DOHH2 (cell line): ENCODE measurements at regions not wholly inside any gene's neighbourhood (a gene's known extent, or its start where the extent isn't known, plus 50 kb on each side); places are given as distances from the start of the nearest gene placed in this dataset.

Source experiments
- H3F3A ChIP-seq: fragments of 200-600 bp; sonication (generic), shearing (Covaris generic); 2 replicates; pipeline ENCODE4 v1.6.0; 2016; ENCODE audit warnings: antibody characterized with exemption, mild to moderate bottlenecking; ENCODE audit not compliant: control insufficient read depth, insufficient read depth
- H3K27ac ChIP-seq: fragments of 200-600 bp; sonication (generic); 2 replicates; pipeline ENCODE4 v1.5.1; 2014; ENCODE audit warnings: low read depth, mild to moderate bottlenecking, low read length, moderate library complexity
- H3K27me3 ChIP-seq: fragments of 200-600 bp; sonication (generic); 2 replicates; pipeline ENCODE4 v1.6.1; 2014; ENCODE audit warnings: mild to moderate bottlenecking, low read length, mixed read lengths; ENCODE audit not compliant: control insufficient read depth
- H3K36me3 ChIP-seq: fragments of 200-600 bp; sonication (generic); 2 replicates; pipeline ENCODE4 v1.6.1; 2014; ENCODE audit warnings: mild to moderate bottlenecking, low read length, moderate library complexity, mixed read lengths; ENCODE audit not compliant: control insufficient read depth
- H3K4me1 ChIP-seq: fragments of 200-600 bp; sonication (generic); 2 replicates; pipeline ENCODE4 v1.6.1; 2014; ENCODE audit warnings: mild to moderate bottlenecking, low read length, mixed read lengths; ENCODE audit not compliant: control insufficient read depth
- H3K4me2 ChIP-seq: fragments of 200-600 bp; sonication (generic); 2 replicates; pipeline ENCODE4 v1.6.0; 2014; ENCODE audit warnings: mild to moderate bottlenecking, low read length, moderate library complexity
- H3K4me3 ChIP-seq: fragments of 200-600 bp; sonication (generic); 2 replicates; pipeline ENCODE4 v1.5.1; 2014; ENCODE audit warnings: mild to moderate bottlenecking, low read length, mixed read lengths
- H3K79me2 ChIP-seq: fragments of 200-600 bp; sonication (generic); 2 replicates; pipeline ENCODE4 v1.6.1; 2014; ENCODE audit warnings: mild to moderate bottlenecking, low read length, mixed read lengths; ENCODE audit not compliant: control insufficient read depth
- H3K9me2 ChIP-seq: fragments of 200-600 bp; sonication (generic); replicated peaks from 2 replicates; pipeline ENCODE4 v1.6.1; 2014; ENCODE audit warnings: mild to moderate bottlenecking, low read length, mixed read lengths; ENCODE audit not compliant: control insufficient read depth
- H3K9me3 ChIP-seq: fragments of 200-600 bp; sonication (generic); 2 replicates; pipeline ENCODE4 v1.6.1; 2014; ENCODE audit warnings: antibody characterized with exemption, low read length, mixed read lengths; ENCODE audit not compliant: control insufficient read depth, insufficient read depth
- H4K20me1 ChIP-seq: fragments of 200-600 bp; sonication (generic); 2 replicates; pipeline ENCODE4 v1.6.0; 2014; ENCODE audit warnings: low read depth, mild to moderate bottlenecking, antibody characterized with exemption, low read length, moderate library complexity; ENCODE audit not compliant: control insufficient read depth, insufficient read depth
- CTCF ChIP-seq: fragments of 200-600 bp; sonication (generic); IDR thresholded peaks from one replicate; pipeline ENCODE4 v1.5.1; 2014; ENCODE audit warnings: antibody characterized with exemption, mild to moderate bottlenecking, low read depth, low read length; ENCODE audit not compliant: poor library complexity, severe bottlenecking
- EZH2phosphoT487 ChIP-seq: fragments of 200-600 bp; sonication (generic); IDR thresholded peaks from 2 replicates; pipeline ENCODE4 v1.6.1; 2017; ENCODE audit warnings: borderline replicate concordance, mild to moderate bottlenecking, antibody characterized with exemption, low read length, moderate library complexity, mixed read lengths

DNA sequence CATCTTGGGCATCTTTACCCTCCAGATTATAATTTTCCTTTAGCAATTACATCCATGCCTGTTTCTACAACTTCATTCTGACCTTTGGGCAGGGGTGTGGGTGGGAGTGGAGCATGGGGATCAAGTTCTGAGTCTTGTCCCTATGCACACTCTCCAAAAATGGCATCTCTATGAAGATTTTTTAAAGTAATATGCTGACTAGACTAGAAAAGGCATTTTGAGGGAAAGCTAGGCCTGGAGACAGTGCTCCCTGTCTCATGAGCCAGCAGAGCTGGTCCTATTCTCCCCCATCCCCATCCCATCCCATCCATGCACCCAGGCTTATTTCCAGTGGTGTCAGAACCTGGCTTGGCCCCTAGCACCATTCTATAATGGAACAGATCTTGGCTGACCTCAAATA is 398.0 kb upstream of the SLC24A2 start:
- Histone ChIP-seq H3F3A (no peaks in the 10 kb centered on the region), H3K4me2 (no peak overlapping the region), H3K9me3 (no peaks in the 10 kb centered on the region), H3K79me2 (no peaks in the 10 kb centered on the region), H3K9me2 (no peaks in the 10 kb centered on the region), H4K20me1 (no peaks in the 10 kb centered on the region), H3K36me3 (no peaks in the 10 kb centered on the region), H3K4me1 (no peaks in the 10 kb centered on the region), H3K27me3 (no peaks in the 10 kb centered on the region), H3K27ac (no peak overlapping the region), H3K4me3 (no peak overlapping the region)
- TF ChIP-seq EZH2phosphoT487 (no peak), CTCF (no peak)

GRCh38 chr9:20186231-20186630 is 397.4 kb upstream of the SLC24A2 start:
- H3K27ac ChIP-seq: no peak overlapping the region
- H3K27me3 ChIP-seq: no peaks in the 10 kb centered on the region
- TF ChIP-seq EZH2phosphoT487: no peak
- no peak for TF ChIP-seq CTCF

DNA sequence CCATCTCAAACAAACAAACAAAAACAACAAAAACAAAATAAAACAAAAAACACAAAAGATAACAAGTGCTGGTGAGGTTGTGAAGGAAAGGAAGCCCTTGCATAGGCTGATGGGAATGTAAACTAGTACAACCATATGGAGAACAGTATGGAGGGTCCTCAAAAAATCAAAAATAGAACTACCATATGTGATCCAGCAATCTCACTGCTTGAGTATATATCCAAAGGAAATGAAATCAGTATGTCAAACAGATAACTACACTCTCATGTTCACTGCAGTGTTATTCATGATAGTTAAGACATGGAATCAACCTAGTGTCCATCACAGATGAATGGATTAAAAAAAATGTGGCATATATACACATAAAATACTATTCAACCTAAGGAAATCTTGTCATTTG is 395.7 kb upstream of the SLC24A2 start:
- TF ChIP-seq CTCF (no peak), EZH2phosphoT487 (no peak)
- Histone ChIP-seq H3K27ac (no peak overlapping the region), H3K79me2 (no peaks in the 10 kb centered on the region), H3K4me2 (no peak overlapping the region), H3K9me2 (no peaks in the 10 kb centered on the region), H3K9me3 (no peaks in the 10 kb centered on the region), H3K4me3 (no peak overlapping the region), H3F3A (no peaks in the 10 kb centered on the region), H3K27me3 (no peaks in the 10 kb centered on the region), H3K36me3 (no peaks in the 10 kb centered on the region), H4K20me1 (no peaks in the 10 kb centered on the region), H3K4me1 (no peaks in the 10 kb centered on the region)

More at GRCh38 chr9:20186231-20186630, 397.4 kb upstream of the SLC24A2 start:
- Histone ChIP-seq H3K9me2 (no peaks in the 10 kb centered on the region), H3K4me2 (no peak overlapping the region), H3K9me3 (no peaks in the 10 kb centered on the region), H3F3A (no peaks in the 10 kb centered on the region), H3K79me2 (no peaks in the 10 kb centered on the region), H3K4me1 (no peaks in the 10 kb centered on the region), H4K20me1 (no peaks in the 10 kb centered on the region), H3K4me3 (no peak overlapping the region), H3K36me3 (no peaks in the 10 kb centered on the region)

DNA sequence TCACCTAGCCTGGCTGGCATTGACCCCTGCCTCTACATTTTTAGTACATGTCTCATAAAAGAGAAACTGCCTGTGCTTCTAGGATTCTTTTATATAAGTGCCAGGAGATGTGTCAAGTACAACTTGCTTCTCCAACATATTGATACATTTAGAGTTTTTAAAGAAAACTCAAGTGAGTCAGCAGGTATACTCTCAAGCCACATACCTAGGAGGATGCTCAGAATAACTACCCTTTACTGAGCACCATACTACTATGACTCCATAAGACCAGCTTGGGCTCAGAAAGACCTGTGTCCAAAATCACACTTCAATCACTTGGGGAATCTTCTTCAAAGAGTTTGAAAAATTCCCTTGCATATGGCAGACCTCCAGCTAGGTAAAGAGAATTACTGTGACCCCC is 389.8 kb upstream of the SLC24A2 start:
- Histone ChIP-seq H4K20me1 (no peaks in the 10 kb centered on the region), H3K9me3 (no peaks in the 10 kb centered on the region), H3K4me1 (no peaks in the 10 kb centered on the region), H3K27me3 (no peaks in the 10 kb centered on the region), H3K4me3 (no peak overlapping the region), H3K9me2 (no peaks in the 10 kb centered on the region), H3K4me2 (no peak overlapping the region), H3K27ac (no peak overlapping the region), H3K79me2 (no peaks in the 10 kb centered on the region), H3K36me3 (no peaks in the 10 kb centered on the region), H3F3A (no peaks in the 10 kb centered on the region)
- no peak for TF ChIP-seq EZH2phosphoT487
- no peak for TF ChIP-seq CTCF
